ENCODE measurements at regions not wholly inside any gene's neighbourhood (a gene's known extent, or its start where the extent isn't known, plus 50 kb on each side); places are given as distances from the start of the nearest gene placed in this dataset.
A peak's percentile ranks its signal among the peaks of the same experiment; 100 is the strongest.

DNA sequence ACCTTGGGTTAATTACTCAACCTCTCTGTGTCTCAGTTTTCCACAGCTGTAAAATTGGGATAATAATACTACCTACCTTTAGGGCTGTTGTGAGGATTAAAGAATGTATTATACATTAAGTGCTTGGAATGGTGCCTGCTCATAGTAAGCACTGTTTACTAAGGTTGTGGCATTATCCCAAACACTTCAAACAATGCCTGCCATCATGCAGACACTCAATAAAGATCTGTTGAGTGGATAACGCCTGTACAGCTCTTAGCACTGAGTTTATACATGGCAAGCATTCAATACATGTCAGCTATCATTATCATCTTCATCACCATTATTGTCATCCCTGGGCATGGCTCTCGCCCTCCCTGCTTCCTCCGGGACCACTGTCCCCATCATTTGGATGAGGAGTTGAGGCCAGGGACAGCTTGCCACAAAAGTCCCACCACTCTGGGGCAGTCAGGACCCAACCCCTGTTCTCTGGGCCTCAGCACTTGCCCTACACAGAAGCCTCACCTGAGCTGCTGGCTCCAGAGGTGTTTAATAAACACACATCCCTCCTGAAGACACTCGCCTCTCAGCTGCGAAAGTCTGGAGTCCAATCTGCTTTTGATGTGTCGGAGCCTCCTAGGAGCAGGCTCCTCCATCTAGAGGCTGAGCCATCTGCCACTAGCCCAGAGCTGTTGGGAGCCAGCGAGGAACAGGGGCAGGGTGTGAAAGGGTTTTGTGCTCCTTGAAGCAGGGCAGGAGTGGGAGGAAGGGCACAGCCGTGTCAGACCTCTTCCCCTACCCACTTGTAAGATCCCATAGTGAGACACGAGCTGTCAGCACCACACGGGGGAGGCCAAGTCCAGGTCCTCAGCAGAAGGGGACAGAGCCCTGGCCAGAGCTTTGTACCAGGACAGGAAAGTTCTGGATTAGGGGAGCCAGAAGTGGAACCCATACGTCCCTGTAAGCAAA, 80.9 kb upstream of the ZC3H12A start:
- no peak for DNase-seq

DNA sequence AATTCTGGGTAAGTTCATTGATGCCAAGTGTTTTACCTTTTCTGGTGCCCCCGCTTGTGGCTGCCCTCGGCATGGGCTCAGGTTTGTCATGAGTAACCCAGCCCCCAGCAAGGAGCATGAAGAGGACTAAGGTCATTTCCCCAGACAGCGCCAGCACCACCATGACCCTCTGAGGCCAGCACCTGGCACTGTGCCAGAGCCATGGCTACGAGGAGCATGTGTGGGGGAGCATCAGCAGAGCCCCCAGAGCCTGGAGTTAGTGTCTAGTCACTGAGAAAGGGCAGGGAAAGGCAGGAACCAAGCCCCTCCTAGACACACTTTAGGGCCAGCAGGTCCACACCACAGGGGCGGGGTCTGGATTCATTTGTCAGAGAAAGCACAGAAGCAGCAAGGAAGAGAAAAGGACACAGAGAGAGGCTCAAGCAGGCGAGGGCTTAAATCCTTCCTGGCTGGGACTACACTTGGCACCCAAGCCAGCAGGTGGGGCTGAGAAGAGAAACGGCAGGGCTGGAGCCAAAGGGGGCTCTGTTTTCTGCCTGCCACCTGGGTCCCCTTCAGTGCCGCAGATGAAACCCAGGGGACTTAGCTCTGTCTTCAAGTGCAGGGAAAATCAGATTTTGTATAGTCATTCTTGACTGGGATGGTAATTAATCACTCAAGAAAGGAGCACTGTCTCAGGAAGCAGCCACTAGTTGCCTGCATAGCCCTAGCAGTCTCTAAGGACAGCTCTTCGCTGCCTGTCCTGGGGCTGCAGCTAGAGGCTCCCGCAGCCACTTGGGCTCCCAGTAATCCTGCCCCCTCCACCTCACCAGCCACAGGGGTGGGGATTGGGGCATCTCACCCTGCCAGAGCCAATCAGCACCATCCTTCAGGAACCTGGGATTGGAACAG, 79.6 kb upstream of the ZC3H12A start:
- no peak for DNase-seq

DNA sequence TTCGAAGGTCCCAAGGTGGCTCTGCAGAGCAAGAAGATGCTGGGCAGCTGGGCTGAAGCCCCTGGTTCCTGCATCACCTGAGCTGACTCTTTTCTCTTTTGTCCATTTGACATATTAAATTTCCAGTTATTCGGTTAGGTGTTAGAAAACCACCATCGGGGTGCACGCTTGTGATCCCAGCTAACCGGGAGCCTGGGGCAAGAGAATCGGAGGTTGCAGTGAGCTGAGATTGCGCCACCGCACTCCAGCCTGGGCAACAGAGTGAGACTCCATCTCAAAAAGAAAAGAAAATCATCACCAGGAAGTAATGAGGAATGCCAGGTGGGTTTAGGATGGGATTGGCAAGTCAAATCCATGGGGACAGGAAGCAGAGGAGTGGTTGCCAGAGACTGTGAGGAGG, 76.3 kb upstream of the ZC3H12A start:
- DNase-seq, result no peak

GRCh38 chr1:37399205-37399604, 75.2 kb upstream of the ZC3H12A start:
- DNase-seq, result no peak

DNA sequence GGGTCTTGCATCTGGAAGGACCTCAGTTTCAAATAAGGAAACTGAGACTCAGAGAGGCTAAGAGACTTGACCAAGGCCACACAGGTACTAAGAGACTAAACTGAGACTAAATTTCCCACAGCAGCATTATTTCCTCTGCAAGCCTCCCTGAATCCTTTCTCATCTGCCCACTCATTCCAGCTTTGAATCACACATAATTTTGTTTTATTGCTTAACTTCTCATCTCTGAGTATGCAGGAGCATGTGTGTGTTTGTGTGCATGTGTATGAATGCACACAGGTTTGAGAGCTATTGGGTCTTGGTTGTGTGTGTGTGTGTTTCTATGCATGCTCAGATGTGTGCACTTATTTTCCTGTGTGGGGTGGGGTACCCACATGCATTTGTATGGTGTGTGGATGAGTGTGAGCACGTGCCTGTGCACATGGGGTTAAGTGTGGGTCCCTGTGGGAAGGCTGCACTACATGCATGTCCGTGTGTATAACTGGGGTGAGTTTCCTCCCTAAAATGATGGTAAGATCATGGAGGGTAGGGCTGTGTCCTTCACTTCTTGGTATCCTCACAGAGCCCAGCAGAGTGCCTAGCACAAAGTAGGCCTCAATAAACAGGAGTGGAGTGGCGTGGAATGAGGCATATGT, 74.4 kb upstream of the ZC3H12A start:
- no peak for DNase-seq

DNA sequence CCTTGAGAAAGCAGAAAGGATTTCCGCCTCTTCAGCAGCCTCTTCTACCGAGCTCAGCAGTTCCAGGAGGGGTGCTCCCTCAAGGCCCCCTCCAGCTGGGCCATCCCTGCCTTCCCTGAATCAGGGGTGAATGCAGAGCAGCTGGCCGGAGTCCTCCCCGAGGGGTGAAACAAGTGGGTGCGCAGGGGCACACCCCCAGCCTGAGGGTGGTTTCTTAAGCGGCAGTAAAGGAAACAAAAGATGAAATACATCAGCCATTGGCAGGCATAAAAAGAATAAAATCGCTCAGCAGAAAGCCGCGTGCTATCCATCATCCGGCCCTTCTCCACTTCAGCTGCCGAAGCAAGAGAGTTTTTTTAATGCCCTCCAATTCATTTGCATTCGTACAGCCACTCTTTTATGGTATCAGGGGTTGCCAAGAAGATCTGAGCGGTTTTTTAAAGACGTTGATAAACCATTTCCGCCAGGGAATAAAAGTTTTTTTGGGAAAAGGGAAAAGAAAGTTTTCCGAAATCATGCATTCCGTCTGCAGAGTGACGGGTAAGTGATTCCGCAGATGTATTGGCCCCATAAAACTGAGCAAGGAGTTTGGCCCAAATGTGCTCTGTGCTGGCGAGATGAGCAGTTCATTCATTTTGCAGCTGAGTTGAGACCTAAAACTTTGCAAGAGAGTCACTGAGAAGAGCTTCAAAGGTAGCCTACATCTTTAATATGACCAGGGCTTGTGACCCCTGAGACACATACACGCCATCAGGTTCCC, 73.7 kb upstream of the ZC3H12A start:
- DNase-seq, result no peak

GRCh38 chr1:37403166-37403565, 71.2 kb upstream of the ZC3H12A start:
- DNase-seq, result no peak

DNA sequence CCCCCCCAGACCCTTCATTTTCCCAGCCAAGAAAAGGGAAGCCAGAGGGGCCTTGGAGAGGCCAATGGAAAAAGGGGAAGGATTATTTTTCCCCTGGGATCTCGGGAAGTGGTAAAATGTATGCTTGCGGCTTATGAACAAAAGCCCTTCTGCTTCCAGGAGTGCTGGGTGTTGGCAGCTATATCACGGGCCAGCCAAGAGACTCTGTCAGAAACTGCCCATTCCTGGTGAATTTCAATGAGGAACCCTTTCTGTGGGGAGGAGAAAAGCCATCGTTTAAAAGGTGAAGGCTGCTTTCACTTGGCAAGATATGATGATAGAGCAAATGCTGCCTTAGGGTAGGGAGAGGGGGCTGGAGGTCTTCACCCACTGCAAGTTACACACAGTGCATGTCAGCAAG, 69.7 kb upstream of the ZC3H12A start:
- DNase-seq, result no peak

DNA sequence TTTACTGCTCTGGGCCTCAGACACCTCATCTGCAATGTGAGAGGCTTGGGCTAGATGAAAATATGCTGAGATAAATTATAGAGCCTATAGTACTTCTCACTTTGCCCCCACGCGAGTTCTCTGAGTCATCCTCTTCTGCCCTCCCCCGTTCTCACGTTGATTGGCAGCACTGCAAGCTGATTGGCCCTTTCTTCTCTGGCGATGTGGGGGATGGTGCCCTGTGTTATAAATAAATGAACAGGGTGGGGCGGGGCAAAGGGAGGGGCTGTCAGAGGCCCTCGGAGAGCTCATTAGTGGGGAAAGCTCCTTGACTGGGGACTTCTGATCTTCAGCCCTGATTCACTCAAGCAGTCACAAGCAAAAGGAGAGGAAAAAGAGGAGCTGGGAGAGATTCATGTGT, 64.3 kb upstream of the ZC3H12A start:
- DNase-seq, result peak; percentile 13

GRCh38 chr1:37410815-37411214, 63.6 kb upstream of the ZC3H12A start:
- DNase-seq, result no peak

- no peak for DNase-seq
Observed at GRCh38 chr1:37415611-37416244, 58.7 kb upstream of the ZC3H12A start.

- DNase-seq, result no peak
Observed at GRCh38 chr1:37420456-37420855, 53.9 kb upstream of the ZC3H12A start.

- no peak for DNase-seq
Observed at GRCh38 chr1:37423810-37424209, 50.6 kb upstream of the ZC3H12A start.

- no peak for DNase-seq
Observed at GRCh38 chr1:37424523-37424922, 49.9 kb upstream of the ZC3H12A start.
